Stomach (tissue), 8 donors: ENCODE measurements at regions not wholly inside any gene's neighbourhood (a gene's known extent, or its start where the extent isn't known, plus 50 kb on each side); places are given as distances from the start of the nearest gene placed in this dataset.

Source experiments
- DNase-seq, 2 donors: peaks; one replicate each; pipeline versions ENCODE4 v3.0.0 to v3.0.0-alpha.2; 2013 to 2019
- H3K27ac ChIP-seq, 5 donors: fragments of 200-600 bp in 4 of 5; sonication (generic) in 4 of 5; one replicate each; pipeline ENCODE4 v1.5.1; 2013 to 2019; ENCODE audit warnings: mild to moderate bottlenecking in 1 of 5, moderate library complexity in 1 of 5
- H3K27me3 ChIP-seq, 3 donors: fragments of 200-600 bp; sonication (generic); one replicate each; pipeline ENCODE4 v1.5.1; 2017 to 2019; ENCODE audit warnings: mixed run types in 1 of 3
- H3K36me3 ChIP-seq, 4 donors: fragments of 200-600 bp; sonication (generic); 1 replicate in 3 of 4; 2 replicates in 1 of 4; pipeline ENCODE4 v1.5.1; 2016 to 2019
- H3K4me1 ChIP-seq, 4 donors: fragments of 200-600 bp; sonication (generic); one replicate each; pipeline ENCODE4 v1.5.1; 2016 to 2019
- H3K4me3 ChIP-seq, 4 donors: fragments of 200-600 bp; sonication (generic) in 3 of 4; one replicate each; pipeline ENCODE4 v1.5.1; 2016 to 2019; ENCODE audit warnings: mild to moderate bottlenecking in 1 of 4
- H3K9me3 ChIP-seq, 4 donors: fragments of 200-600 bp; sonication (generic); one replicate each; pipeline ENCODE4 v1.5.1; 2016 to 2019
- CTCF ChIP-seq, 7 experiments: fragments of 450-650 bp in 4 of 7; fragments of 200-600 bp in 3 of 7; sonication (generic) in 3 of 7; IDR thresholded peaks; one replicate each; pipeline ENCODE4 v1.5.1; 2016 to 2019; ENCODE audit warnings: antibody characterized with exemption in 7 of 7, control low read depth in 2 of 7, mild to moderate bottlenecking in 1 of 7
- EP300 ChIP-seq: sonication (generic); formaldehyde crosslinking; IDR thresholded peaks from one replicate; pipeline ENCODE4 v1.6.1; 2017; ENCODE audit warnings: antibody characterized with exemption
- POLR2A ChIP-seq, 4 donors: fragments of 450-650 bp; IDR thresholded peaks; one replicate each; pipeline ENCODE4 v1.6.1; 2016; ENCODE audit warnings: antibody characterized with exemption in 4 of 4, control low read depth in 2 of 4, mild to moderate bottlenecking in 1 of 4, moderate library complexity in 1 of 4
- POLR2AphosphoS5 ChIP-seq, 3 donors: sonication (generic); formaldehyde crosslinking; IDR thresholded peaks; one replicate each; pipeline ENCODE4 v1.6.1; 2016; ENCODE audit warnings: antibody characterized with exemption in 3 of 3
- WGBS, 5 donors: extraction: QIAGEN DNeasy Blood & Tissue Kit in 3 of 5; methylation state at CpG; one replicate each; pipeline versions ENCODE4 v1.1.5 to v1.1.7; 2013 to 2018; 5-methylcytosine and 5-hydroxymethylcytosine counted together
- intact Hi-C: fragments of 100-400 bp; cut with DNase I; formaldehyde crosslinking; loops from one replicate; pipeline ENCODE4 v1.15.1; 2023; ENCODE audit warnings: low total_unique reads
- donor health status: healthy with polysubstance abuse.
- donor health status: Bipolar disorder and iron deficiency.
- donor health status: healthy.

DNA sequence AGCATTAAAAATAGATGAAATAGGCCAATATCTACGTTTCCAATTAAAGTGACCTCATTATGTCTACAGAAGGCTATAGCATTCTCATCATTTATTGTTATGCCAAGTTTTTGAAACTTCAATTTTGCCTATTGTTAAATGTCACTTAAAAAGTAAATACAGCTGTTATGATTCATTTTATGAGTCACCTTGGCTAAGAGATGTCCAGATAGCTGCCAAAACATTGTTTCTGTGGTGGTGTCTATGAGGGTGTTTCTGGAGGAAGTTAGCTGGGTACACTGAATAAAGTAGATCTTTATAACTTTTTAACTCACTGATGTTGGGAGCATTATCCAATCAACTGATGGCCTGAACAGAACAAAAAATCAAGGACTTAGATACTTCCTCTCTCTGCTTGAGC is 1209.7 kb upstream of the PCDH9 start:
- intact Hi-C loops, result no loop called here

GRCh38 chr13:68428292-68428691 is 1198.2 kb upstream of the PCDH9 start:
- intact Hi-C loops, result no loop called here
- no peak for DNase-seq
- 82 to 88% (median 86%) methylated on average over 4 of the region's 4 CpGs for WGBS, 5 donors

More for the DNA sequence above, 1209.7 kb upstream of the PCDH9 start:
- Histone ChIP-seq H3K27ac (no peak overlapping the region), H3K9me3 (peaks cover 0 to 5% (median 0%) of the 10 kb centered on the region in 4 donors), H3K4me1 (no peaks in the 10 kb centered on the region), H3K27me3 (no peaks in the 10 kb centered on the region), H3K4me3 (no peak overlapping the region), H3K36me3 (no peaks in the 10 kb centered on the region)
- peak in 1 of 2 donors; percentile 1 for DNase-seq
- TF ChIP-seq POLR2A (IDR thresholded peaks at IDR 0.05) (no peak), POLR2AphosphoS5 (IDR thresholded peaks at IDR 0.05) (no peak), EP300 (no peak), CTCF (IDR thresholded peaks at IDR 0.05) (no peak)
- WGBS, 5 donors, result 20 to 47% (median 38%) methylated on average over 1 of the region's 1 CpG

DNA sequence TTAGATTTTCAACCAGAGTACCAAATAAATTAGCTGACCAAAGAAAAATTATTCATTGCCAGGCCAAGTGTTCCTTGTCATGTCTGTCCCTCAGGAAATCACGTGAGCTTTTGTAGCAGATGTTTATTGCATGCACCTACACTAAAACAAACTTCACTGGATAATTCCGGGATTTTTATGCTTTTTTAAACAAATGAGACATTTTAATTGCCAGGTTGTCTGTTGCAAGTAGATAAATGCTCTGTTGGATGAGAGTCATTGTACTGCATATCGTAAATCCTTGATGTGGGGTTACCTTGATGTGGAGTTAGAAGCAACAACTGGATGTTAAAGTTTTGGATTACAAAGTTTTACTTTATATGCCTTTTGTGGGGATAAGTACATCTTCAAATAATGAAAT is 1187.7 kb upstream of the PCDH9 start:
- H3K27ac ChIP-seq, result no peak overlapping the region
- 50 to 76% (median 61%) methylated on average over 3 of the region's 3 CpGs for WGBS, 5 donors
- no peak for DNase-seq
- H3K4me1 ChIP-seq, result no peaks in the 10 kb centered on the region
- H3K9me3 ChIP-seq, result peaks cover 0 to 13% (median 0%) of the 10 kb centered on the region in 4 donors
- TF ChIP-seq EP300, result no peak
- TF ChIP-seq POLR2AphosphoS5 (IDR thresholded peaks at IDR 0.05), result no peak
- TF ChIP-seq CTCF (IDR thresholded peaks at IDR 0.05), result no peak
- TF ChIP-seq POLR2A (IDR thresholded peaks at IDR 0.05), result no peak
- H3K27me3 ChIP-seq, result no peaks in the 10 kb centered on the region
- intact Hi-C loops, result no loop called here
- H3K36me3 ChIP-seq, result no peaks in the 10 kb centered on the region
- H3K4me3 ChIP-seq, result no peak overlapping the region

More at GRCh38 chr13:68428292-68428691, 1198.2 kb upstream of the PCDH9 start:
- H3K4me3 ChIP-seq, result no peak overlapping the region
- H3K27me3 ChIP-seq, result no peaks in the 10 kb centered on the region
- H3K27ac ChIP-seq, result no peak overlapping the region
- no peaks in the 10 kb centered on the region for H3K36me3 ChIP-seq
- H3K4me1 ChIP-seq, result no peaks in the 10 kb centered on the region
- TF ChIP-seq EP300 (no peak), POLR2A (IDR thresholded peaks at IDR 0.05) (no peak), CTCF (IDR thresholded peaks at IDR 0.05) (no peak), POLR2AphosphoS5 (IDR thresholded peaks at IDR 0.05) (no peak)
- no peaks in the 10 kb centered on the region for H3K9me3 ChIP-seq

DNA sequence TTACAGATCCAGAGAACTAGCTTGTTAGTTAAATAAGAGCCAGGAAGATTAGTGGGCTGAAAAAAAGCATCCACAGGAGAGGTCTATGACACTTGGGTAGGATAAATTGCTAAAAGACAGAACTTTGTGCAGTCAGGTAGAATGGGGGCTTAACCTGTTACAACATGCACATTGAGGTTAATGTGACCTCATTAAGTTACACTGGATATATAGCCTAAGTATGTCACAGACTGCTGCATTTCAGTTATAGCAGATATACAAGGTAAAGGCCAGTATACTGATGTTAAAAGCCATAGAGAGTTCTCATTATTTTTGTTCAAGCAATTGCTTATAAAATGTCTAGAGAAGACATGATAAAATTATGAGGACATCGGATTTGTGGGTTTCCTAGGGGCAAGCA is 1179.9 kb upstream of the PCDH9 start:
- H3K4me1 ChIP-seq, result no peaks in the 10 kb centered on the region
- intact Hi-C loops, result no loop called here
- no peaks in the 10 kb centered on the region for H3K27me3 ChIP-seq
- H3K36me3 ChIP-seq, result no peaks in the 10 kb centered on the region
- no peak for DNase-seq
- 75 to 88% (median 84%) methylated on average over 1 of the region's 1 CpG for WGBS, 5 donors
- no peak for TF ChIP-seq POLR2A (IDR thresholded peaks at IDR 0.05)
- TF ChIP-seq POLR2AphosphoS5 (IDR thresholded peaks at IDR 0.05), result no peak
- TF ChIP-seq CTCF (IDR thresholded peaks at IDR 0.05), result no peak
- no peak for TF ChIP-seq EP300
- peaks cover 0 to 14% (median 4%) of the 10 kb centered on the region in 4 donors for H3K9me3 ChIP-seq
- H3K27ac ChIP-seq, result no peak overlapping the region
- H3K4me3 ChIP-seq, result no peak overlapping the region
